ENCODE measurements at regions not wholly inside any gene's neighbourhood (a gene's known extent, or its start where the extent isn't known, plus 50 kb on each side); places are given as distances from the start of the nearest gene placed in this dataset.

GRCh38 chr7:41292487-41292886, 410.4 kb downstream of the INHBA start:
- ATAC-seq (no peak), DNase-seq (ENCODE audit: missing footprints) (no peak)
- intact Hi-C loops (cut with DNase I): no loop called here

DNA sequence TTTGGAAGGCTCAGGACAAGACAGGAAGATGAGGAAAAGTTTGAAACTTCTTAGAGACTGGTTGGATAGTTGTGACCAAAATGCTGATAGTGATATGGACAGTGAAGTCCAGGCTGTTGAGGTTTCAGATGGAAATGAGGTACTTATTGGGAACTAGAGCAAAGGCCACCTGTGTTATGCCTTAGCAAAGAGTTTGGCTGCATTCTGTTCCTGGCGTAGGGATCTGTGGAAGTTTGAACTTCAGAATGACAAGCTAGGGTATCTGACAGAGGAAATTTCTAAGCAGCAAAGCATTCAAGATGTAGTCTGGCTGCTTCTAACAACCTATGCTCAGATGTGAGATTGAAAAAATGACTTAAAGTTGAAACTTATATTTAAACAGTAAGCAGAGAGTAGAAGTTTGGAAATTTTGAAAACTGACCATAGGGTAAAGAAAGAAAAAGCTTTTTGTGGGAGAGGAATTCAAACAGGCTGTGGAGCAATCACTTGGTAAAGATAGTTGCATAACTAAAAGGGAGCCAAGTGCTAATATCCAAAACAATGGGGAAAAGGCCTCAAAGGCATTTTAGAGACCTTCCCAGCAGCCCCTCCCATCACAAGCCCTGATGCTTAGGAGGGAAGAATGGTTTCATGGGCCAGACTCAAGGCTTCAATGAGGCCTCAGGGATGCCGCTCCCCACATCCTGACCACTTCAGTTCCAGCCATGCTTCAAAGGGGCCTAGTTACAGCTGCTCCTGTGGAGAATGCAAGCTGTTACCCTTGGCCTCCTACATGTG, 415.1 kb downstream of the INHBA start:
- ATAC-seq (no peak), DNase-seq (ENCODE audit: missing footprints) (no peak)
- intact Hi-C loops (cut with DNase I): no loop called here

DNA sequence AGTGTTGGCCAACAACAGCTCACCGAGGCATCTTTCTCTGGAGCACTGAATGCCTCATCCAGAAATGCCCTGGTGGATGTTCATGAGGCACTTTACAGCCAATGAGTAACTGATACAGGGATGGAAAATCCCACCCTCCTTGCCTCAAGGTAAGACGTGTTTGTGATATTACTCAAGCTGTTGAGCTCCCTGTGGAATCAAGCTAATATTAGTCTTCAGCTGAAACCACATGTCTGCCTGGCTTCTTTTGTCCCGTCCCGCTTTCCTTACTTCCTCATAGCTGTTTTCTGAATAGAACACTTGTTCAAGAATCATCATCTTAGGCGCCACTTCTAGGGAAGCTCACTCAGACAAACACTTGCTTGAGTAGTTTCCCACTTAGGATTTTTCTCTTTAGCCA, 422.4 kb downstream of the INHBA start:
- DNase-seq (ENCODE audit: missing footprints) (no peak), ATAC-seq (no peak)
- intact Hi-C loops (cut with DNase I): no loop called here

GRCh38 chr7:41277561-41277960, 425.3 kb downstream of the INHBA start:
- intact Hi-C loops (cut with DNase I): no loop called here
- no peak for DNase-seq (ENCODE audit: missing footprints)
- no peak for ATAC-seq

DNA sequence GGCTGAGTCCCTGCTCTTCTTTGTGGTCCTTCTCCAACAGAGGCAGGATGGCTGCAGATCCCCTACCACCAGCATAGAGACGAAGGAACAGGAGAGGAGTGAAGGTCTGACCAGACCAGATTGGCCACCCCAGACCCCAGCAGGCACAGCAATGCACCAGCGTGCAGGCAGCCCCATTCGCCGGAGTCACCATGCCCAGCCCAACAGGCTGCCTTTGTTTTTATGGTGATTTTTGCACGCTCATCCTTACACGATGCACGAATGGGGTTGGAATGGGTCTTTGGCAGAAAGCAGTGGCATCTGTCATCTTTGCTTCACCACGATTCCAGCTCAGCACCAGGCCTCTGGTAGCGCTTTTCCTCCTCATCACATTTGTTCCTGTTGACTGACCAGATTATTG, 427.6 kb downstream of the INHBA start:
- ATAC-seq (no peak), DNase-seq (ENCODE audit: missing footprints) (no peak)
- intact Hi-C loops (cut with DNase I): no loop called here

- intact Hi-C loops (cut with DNase I): no loop called here
- DNase-seq (ENCODE audit: missing footprints): no peak
- ATAC-seq: no peak
Measured at GRCh38 chr7:41274179-41274578, 428.7 kb downstream of the INHBA start.

- DNase-seq (ENCODE audit: missing footprints) (no peak), ATAC-seq (no peak)
- intact Hi-C loops (cut with DNase I): no loop called here
Measured at GRCh38 chr7:41272664-41273063, 430.2 kb downstream of the INHBA start.

GRCh38 chr7:41268878-41269277, 434.0 kb downstream of the INHBA start:
- intact Hi-C loops (cut with DNase I): no loop called here
- DNase-seq (ENCODE audit: missing footprints): no peak
- no peak for ATAC-seq

DNA sequence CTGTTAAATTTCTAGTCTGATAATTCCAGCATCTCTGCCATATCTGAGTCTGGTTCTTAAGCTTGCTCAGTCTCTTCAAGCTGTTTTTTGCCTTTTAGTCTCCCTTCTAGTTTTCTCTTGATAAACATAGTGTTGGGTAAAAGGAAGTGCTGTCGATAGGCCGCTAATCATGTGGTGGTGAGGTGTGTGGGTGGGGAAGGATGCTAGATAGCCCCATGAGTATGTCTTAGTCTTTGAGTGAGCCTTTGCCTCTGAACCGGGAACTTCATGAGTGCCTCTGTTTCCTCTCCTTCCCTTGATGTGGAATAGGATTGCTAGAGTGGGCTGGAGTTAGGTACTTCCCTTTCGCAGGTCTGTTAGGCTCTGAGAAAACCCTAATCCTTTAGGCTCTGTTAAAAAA, 441.8 kb downstream of the INHBA start:
- no peak for ATAC-seq
- DNase-seq (ENCODE audit: missing footprints): no peak
- intact Hi-C loops (cut with DNase I): no loop called here

DNA sequence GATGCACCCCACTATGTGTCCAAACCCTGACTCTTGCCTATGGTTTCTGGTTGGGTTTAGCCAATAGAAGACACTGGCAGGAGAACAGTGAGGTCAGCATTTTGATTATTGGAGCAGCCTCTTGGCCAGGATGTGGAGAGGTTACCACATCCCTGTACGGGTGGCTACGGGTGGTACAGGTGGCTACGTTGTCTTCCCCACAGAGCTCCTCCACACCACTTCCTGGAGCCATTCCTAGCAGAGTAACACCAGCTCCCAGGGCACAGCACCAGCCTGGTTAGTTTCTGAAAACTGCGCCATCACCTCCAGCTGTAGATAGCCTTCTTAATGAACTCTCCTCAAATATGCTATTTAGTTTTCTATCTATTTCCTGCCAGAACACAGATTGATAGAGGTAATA, 445.2 kb downstream of the INHBA start:
- intact Hi-C loops (cut with DNase I): no loop called here

DNA sequence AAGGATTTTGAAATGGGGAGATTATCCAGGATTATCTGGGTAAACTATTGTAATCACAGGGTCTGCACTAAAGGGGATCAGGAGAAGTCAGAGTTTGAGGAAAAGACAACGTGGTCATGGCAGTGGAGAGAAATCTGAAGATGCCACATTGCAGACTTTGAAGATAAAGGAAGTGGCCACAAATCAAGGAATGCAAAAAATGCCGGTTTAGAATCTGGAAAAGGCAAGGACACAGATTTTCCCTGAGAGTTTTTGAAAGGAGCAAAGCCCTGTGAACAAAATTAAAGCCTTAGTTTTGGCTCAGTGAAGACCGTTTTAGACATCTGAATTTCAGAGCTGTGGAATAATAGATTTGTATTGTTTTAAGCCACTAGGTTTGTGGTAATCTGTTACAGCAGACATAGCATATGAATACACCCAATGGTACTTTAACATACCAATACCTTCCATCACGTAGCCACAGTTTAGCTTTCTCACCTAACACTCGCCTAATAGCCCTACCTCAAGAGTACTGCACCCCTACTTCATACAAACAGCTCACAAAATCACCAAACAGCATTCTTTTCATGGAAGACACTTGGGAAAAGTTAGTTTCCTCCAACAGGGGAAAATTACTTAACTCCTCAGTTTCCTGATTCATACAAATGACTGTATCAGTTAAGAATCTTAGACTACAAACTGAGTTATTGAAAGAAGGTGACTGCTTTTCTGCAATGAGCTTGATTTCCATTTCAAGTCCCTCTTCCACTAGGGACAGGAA, 446.5 kb downstream of the INHBA start:
- ATAC-seq (no peak), DNase-seq (ENCODE audit: missing footprints) (no peak)
- intact Hi-C loops (cut with DNase I): no loop called here

More for the DNA sequence above, 445.2 kb downstream of the INHBA start:
- ATAC-seq (no peak), DNase-seq (ENCODE audit: missing footprints) (no peak)

GRCh38 chr7:41255716-41256115, 447.2 kb downstream of the INHBA start:
- no peak for ATAC-seq
- intact Hi-C loops (cut with DNase I): no loop called here
- no peak for DNase-seq (ENCODE audit: missing footprints)

- DNase-seq (ENCODE audit: missing footprints) (no peak), ATAC-seq (no peak)
- intact Hi-C loops (cut with DNase I): no loop called here
Measured at GRCh38 chr7:41255113-41255512, 447.8 kb downstream of the INHBA start.

DNA sequence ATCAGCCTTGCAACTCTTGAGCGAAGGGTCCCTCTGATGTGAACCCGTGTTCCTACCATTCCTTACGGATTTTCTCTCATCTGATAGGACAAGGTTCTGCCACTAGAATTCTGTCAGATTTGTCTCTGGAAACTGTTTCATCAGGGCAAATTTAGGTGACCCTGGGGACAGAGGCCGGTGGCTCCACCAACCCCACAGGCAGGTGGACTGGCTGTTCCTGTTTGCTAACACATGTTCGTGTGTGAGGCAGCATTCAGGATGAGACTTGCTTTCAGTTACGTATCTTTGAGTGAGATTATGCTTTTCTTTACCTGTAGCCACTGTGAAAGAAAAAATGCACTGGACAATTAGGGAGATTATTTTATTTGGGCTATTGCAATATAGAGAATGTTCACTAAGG, 449.9 kb downstream of the INHBA start:
- ATAC-seq (no peak), DNase-seq (ENCODE audit: missing footprints) (no peak)
- intact Hi-C loops (cut with DNase I): no loop called here

DNA sequence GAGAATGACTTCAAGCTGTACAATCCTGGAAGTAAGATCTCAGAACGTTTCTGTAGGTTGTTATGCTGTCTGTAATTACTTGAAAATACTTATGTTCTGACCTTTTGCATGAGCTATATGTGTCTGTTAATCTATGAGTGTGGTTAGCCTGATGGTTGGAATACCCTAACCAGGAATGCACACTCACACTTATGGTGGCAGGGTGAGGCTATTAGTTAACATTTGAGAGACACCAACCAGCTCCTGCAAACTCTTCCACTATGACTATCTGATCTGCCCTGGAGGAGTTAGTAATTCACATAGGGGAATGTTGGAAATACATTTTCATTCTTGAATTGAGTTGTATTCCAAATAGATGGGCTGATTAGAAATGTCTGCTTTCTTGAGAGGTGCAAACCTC, 450.3 kb downstream of the INHBA start:
- ATAC-seq (no peak), DNase-seq (ENCODE audit: missing footprints) (no peak)
- intact Hi-C loops (cut with DNase I): no loop called here

GRCh38 chr7:41247143-41247865, 455.6 kb downstream of the INHBA start:
- DNase-seq (ENCODE audit: missing footprints): no peak
- no peak for ATAC-seq
- intact Hi-C loops (cut with DNase I): no loop called here

DNA sequence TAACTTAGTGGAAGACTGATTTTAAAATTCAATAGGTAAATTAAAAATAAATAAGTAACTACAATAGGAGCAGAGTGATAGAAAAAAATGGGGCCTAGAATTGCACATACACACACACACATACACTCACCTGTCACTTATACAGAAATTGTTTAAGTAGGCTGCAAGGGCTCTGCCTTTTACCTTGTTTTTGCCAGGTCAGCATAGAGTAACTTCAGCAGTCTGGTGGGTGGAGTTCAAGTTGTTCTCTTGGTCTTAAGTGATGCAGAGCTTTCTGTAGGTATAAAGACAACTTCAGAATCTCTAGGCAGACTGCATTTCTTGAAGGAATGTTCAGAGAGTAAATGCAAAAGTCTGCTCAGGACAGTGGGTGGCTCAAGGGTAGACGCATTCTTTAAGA, 457.0 kb downstream of the INHBA start:
- ATAC-seq: no peak
- no peak for DNase-seq (ENCODE audit: missing footprints)
- intact Hi-C loops (cut with DNase I): no loop called here

- no peak for ATAC-seq
- DNase-seq (ENCODE audit: missing footprints): no peak
- intact Hi-C loops (cut with DNase I): no loop called here
Measured at GRCh38 chr7:41244246-41244645, 458.6 kb downstream of the INHBA start.

DNA sequence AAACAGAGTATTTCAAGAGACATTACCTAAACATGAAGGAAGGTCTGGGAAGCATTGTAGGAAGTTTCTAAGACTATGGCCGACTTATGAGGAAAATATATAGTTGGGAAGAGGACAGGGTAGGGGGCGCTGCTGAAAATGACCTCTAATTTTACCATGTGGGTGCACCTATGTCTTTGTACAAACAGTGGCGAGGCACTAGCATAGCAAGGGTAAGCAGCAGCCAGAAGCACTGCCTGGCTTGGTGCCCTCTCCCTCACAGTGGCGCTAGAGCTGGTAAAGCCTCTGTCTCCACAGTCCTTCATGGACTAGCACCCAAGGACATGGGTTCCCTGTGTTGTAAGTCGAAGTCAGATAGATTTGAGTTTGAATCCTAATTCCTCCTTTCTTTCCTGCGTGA, 461.2 kb downstream of the INHBA start:
- no peak for DNase-seq (ENCODE audit: missing footprints)
- ATAC-seq: no peak
- intact Hi-C loops (cut with DNase I): no loop called here

DNA sequence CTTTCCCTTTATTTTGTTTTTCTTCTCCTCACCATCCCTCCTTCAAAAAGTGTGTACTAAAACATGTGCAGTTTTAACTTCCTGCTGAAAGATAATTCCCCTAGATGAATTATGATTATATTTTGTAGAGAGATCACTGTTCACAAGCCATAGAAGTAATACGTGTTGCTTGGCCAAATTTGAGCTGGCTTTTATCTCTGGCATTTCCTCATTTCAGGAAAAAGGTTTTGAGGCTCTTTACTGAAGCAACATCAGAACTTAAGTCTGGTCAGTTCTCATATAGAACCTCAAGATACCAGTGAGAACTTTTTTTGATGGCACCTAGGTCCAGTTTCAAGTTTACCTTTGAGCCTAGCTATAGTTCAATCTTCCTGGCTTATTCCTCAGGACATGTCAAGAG, 463.3 kb downstream of the INHBA start:
- ATAC-seq (no peak), DNase-seq (ENCODE audit: missing footprints) (no peak)
- intact Hi-C loops (cut with DNase I): no loop called here
